HG03571 (cell line): ENCODE measurements at regions not wholly inside any gene's neighbourhood (a gene's known extent, or its start where the extent isn't known, plus 50 kb on each side); places are given as distances from the start of the nearest gene placed in this dataset.
"Not testable (repeated sequence)": the region's sequence is repeated elsewhere in the genome, so short reads cannot be mapped to it uniquely, and the experiment has no call there.

ENCODE experiments used
- ATAC-seq: cut with Tn5 transposase; IDR thresholded peaks from one replicate; pipeline ENCODE4 v1.9.1; 2021; ENCODE audit not compliant: unreplicated experiment

DNA sequence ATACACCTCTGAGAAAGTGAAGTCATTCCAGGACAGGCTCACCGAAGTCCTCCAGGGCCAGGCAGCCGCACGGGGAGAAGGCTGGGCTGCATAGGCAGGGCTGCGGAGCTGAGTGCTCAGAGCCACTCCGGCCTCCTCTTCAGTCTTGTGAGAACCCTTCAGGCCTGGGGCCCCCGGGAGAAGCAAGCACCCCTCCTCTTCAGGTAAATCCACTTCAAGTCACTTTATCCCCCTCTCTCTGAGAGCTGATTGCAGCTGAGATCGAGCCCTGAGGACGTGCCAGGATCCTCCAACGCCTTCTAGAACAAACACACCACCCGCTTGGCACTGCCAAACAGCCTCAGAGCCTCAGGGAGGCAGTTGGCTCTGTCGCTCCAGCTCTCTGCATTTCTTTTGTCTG, 1526.3 kb downstream of the BRD1 start:
- no peak for ATAC-seq

GRCh38 chr22:48300877-48301276, 1526.8 kb downstream of the BRD1 start:
- no peak for ATAC-seq

DNA sequence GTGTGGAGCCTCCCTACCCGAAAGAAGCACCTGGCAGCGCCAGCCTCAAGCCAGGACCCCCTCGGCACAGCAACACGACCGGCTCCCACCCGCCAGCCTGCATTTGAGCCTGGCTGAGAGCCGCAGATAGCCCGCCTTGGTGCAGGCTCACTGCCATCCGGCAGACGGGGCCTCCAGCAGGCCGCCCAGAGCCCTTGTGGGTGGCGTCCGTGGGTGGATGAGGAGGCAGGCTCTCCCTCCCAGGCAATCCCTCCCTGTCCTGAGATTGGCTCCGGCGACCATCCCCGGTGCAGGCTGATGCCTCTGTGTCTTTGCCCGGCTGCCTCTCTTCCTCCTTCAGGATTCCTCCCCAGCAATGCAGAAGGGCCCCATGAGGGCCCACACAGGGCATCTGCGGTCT, 1527.9 kb downstream of the BRD1 start:
- no peak for ATAC-seq

DNA sequence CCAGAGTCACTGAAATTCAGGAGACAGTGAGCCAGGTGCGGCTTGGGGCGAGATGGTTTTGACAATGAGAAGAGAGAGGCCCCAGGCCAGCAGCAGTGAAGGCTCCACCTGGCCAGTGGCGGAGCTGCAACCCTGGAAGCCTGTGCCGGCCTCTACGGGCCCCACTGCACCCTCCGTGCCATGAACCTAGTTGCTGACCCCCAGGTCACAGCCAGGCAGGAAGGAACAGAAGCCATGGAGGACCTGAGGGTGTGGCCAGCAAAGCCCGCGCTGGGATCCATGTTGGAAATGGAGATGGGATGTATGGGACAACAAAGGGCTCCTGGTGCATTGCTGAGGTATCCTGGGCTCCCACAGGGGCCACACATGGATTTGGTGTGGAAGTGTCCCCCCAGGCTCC, 1528.5 kb downstream of the BRD1 start:
- no peak for ATAC-seq

DNA sequence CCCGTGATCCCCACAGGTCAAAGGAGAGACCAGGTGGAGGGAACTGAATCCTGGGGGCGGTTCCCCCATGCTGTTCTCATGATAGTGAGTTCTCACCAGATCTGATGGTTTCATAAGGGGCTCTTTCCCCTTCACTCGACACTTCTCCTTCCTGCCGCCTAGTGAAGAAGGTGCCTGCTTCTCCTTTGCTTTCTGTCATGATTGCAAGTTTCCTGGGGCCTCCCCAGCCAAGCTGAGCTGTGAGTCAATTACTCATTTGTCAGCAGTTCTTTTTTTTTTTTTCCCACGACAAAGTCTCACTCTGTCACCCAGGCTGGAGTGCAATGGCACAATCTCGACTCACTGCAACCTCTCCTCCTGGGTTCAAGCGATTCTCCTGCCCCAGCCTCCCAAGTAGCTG, 1530.4 kb downstream of the BRD1 start:
- no peak for ATAC-seq

- ATAC-seq: not testable (repeated sequence)
These were observed 1527.5 kb downstream of the TBC1D22A start for GRCh38 chr22:48289954-48290353.

DNA sequence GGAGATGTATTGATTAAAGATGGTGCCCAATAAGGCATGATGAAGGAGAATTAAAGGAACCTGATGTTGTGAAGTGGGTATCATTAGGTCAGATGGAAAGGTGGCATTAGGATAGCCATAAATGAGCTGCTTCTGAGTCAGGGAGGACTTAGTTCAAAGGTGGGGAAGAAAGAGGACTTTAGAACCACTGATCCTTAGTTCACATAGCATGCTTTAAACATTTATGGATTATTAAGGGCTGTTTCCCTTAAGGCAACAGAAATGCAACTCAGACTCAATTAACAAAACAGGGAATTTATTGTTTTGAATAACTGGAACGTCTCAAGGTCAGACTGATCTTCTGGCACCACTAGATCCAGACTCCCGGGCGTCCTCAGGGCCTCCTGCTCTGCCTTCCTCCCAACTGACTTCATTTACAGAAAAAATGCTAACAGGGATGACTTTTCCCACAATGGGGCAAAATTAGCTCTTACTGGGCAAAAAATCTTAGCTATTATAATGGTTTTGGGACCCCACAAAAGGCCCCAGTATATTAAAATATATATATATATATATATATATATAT, 1526.0 kb downstream of the TBC1D22A start:
- ATAC-seq: no peak

DNA sequence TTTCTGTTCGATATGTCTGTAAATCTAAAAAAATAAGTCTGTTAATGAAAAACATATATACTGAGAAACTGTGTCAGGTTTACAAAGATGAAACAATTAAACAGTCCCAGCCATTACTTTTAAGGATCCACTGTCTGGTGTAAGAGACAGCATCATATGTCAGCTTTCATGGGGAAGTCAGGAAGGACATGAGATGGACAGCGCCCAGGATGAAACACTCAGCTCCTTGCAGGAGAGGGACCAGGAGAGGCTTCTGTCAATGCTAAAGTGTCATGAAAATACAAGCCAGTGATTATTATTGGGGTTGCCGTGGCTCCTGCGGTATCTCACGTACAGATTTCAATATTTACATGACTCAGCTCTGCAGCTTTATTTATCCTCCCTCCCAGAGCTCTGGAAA, 1524.6 kb downstream of the TBC1D22A start:
- ATAC-seq: no peak

GRCh38 chr22:48284671-48285070, 1522.2 kb downstream of the TBC1D22A start:
- ATAC-seq: no peak

DNA sequence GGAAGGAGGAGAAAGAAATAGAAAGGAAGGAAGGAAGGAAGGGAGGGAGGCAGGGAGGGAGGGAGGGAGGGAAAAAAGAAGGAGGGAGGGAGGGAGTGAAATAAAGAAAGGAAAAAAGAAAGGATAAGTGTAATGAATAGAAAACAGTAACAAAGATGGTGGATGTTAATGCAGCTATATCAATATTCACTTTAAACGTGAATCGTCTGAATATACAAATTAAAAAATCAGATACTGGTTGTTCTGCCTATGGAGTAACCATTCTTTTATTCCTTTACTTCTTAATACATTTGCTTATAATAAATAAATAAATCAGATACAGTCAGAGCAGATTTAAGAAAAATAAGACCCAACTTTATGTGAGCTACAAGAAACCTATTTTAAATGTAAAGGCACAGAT, 1520.4 kb downstream of the TBC1D22A start:
- no peak for ATAC-seq

DNA sequence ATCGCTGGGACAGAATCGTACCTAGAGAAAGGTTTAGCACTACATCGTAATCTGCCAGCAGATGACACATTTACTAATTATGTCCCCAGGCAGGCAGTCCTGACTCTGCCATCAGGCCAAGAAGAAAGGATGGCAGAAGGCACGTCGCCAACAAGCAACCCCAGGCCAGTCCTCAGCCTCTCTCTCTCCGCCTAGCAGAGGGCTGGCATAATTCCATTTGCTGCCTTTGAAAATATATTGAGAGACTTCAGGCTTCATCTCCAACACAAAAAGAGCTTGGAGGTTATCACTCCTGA, 1517.0 kb downstream of the TBC1D22A start:
- ATAC-seq: no peak

DNA sequence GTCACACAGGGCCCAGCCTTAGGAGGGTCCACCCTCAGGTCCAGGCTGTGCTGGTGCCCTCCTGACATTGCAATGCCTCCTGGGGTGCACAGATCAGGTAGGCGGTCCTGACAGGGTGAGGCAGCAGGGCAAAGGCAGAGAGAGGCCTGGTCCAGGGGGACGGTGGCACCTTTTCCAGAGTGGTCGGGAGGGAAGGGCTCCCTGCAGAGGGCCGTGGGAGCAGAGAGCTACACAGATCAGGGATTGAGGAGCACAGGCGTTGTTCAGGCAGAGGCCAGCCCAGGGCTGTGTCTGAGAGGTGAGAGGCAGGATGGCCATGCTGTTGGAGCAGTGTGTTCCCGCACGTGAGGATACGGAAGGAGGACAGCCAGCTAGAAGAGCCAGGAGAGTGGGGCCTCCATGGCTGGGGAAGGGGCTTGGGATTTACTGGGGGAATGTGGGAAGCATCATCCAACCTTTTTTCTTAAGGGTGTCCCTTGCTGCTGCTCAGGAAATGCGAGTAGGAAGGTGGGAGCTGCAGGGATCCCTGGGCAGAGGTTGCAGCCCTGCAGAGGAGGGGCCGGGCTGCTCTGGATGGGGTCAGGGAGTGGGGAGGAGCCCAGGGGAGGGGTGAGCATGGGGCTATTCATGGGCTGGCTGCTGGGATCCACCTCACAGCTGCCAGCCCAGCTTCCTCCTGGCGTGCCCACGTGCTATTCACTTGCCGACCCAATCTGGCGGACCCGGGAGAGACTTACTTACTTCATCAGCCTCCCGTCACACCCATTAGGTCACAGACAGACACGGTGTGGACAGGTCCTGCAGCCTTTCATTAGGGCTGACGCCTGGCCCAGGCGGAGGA, 1516.4 kb downstream of the TBC1D22A start:
- no peak for ATAC-seq

DNA sequence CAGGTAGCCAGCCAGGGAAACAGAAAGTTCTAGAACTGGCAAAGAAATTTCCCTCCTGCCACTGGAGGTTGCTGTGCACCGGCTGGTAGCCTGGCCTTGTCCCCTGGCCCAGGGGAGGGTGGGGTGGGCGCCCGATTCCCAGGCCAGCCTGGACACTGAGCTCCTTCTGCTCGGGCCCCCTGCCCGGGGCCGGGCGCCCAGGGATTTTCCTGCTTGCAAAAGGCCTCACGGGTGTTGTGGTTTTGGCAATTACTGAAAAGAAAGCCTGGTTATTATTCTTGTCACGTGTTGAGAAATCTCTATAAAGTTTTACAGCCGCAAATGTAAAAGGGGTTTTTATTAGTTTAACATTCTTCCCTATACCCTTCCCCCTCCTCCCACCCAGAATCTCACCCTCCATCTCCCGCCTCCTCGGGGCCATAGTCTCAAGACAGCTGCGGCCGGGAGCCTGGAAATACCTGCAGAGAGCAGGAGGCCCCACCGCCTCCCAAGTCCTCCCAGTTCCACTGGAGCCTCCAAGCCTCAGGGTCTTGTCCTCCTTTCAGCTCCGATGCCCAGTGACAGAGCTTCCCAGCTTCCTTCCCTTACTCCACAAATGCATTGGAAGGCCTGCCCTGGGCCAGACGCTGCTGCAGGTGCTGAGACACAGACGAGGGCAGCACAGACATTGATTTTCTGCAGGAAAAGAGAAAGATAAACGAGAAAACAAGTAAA, 1515.6 kb downstream of the TBC1D22A start:
- ATAC-seq: no peak

DNA sequence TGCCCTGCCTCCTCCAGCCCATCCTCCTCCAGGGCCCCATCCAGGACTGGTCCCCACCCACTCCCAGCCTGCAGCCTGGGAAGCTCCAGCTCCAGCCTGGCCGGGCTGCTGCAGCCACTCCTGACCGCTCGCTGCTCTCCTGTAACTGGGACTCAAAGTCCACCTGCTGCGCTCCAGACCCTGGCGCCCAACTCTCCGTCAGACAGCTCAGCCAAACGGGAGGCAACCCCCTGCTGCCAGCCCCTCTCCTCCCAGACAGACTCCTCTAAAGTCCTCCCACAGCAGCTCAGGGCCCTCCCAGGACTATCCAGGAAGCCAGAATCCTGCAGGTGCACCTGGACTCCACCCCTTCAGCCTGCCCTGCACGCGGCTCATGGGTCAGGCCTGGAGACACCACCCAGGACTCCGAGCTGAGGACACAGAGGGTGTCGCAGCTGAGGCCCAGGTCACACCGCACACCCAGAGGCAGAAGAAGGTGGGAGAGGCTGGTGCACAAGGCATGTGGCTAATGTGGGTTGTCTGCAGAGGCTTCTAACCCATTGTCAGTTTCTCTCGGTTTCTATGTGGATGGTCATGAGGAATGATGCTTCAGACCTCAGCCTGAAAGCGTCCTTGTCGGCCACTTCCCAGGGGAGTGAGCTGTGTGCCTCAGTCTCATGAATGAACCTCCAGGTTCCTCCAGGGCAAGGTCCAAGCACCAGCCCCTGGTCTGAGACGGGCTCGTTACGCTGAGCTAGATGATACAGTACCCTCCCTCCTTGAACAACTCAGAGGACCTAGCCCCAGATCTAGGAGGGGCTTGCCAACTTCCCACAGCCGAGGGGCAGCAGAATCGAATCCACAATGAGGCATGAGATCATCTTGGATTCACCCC, 1514.8 kb downstream of the TBC1D22A start:
- ATAC-seq: no peak

- ATAC-seq: no peak
These were observed 1513.0 kb downstream of the TBC1D22A start for GRCh38 chr22:48275412-48275811.

DNA sequence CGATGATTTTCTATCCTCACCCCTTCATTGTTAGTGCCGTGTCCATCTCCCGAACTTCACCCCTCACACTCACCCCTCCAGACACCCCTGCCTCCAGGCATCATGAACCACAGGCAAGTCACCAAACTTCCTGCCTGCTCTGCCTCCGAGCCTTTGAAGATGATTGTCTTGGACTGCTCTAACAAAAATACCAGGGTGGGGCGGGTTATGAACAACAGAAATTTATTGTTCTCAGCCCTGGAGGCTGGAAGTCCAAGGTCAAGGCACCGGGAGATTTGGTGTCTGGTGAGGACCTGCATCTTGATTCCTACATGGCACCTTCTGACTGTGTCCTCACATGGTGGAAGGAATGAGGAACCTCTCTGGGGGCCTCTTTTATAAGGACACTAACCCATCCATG, 1508.3 kb downstream of the TBC1D22A start:
- ATAC-seq: no peak

GRCh38 chr22:48268771-48269552, 1506.5 kb downstream of the TBC1D22A start:
- no peak for ATAC-seq

DNA sequence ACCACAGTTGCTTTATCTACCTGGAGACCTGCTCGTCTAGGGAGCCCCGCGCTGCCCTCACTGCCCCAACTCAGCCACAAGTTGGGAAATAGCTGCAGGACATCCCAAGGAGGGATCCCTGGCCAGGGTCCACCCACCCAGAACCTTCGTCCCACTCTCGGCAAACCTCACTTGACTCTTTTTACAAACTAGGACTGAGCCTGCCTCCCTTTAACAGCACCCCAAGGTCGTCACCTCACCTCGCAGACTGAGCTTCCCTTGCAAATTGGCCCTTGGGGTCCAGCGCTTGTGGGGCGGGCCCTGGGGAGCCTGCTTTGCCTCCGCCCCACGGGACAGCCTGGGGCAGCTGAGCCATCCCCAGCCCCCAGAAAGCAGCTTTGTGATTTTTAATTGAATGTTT, 1505.8 kb downstream of the TBC1D22A start:
- ATAC-seq: no peak

- no peak for ATAC-seq
These were observed 1505.2 kb downstream of the TBC1D22A start for GRCh38 chr22:48267681-48268080.

DNA sequence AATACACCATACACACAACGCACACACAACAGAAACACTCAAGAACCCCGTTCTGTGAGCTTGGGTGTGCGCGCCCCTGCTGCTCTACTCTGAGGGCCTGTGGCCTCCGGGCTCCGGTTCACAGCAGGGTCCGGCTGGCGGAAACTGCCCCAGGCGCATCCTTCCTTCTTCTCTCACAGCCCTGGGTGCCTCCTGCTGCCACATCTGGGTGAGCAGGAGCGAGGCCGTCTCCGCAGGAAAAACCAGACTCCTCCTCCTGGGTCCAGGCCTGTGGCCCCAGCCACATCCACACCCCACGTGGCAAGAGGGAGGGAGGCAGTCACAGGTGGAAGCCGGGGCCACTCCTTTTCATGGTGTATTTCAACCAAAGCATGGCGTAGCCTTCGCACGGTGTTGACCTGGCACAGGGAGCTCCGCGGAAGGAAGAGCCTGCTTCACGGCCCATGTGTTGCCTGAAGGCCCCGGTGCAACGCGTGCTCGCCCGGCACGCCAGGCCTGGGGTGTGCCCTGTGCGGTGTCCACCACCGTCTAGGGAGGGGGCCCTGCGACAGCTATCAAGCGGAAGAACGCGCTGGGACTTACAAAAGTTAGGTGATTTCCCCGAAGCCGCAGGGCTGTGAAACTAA, 1502.7 kb downstream of the TBC1D22A start:
- ATAC-seq: no peak
